SK-N-SH (cell line): ENCODE measurements at regions not wholly inside any gene's neighbourhood (a gene's known extent, or its start where the extent isn't known, plus 50 kb on each side); places are given as distances from the start of the nearest gene placed in this dataset.

ENCODE experiments used
- CTCF ChIA-PET: fragments of 300-600, 350-600 bp; formaldehyde crosslinking; extraction: SDS; loops from one replicate; lab custom pipeline; 2021; lab: Yijun Ruan, JAX
- POLR2A ChIA-PET: fragments of 350-600 bp; sonication (Branson Sonifier 250); formaldehyde crosslinking; extraction: SDS; loops from one replicate; lab custom pipeline; 2020; ENCODE audit warnings: antibody characterized with exemption, inconsistent platforms; lab: Yijun Ruan, JAX
- DNase-seq: peaks from one replicate; pipeline ENCODE4 v3.0.0; 2012
- H2AFZ ChIP-seq: fragments of 200-600 bp; sonication (generic); 2 replicates; pipeline ENCODE4 v1.8.1; 2016; ENCODE audit warnings: antibody characterized with exemption, mild to moderate bottlenecking, low read depth
- H3F3A ChIP-seq: fragments of 200-600 bp; sonication (generic); replicated peaks from 2 replicates; pipeline ENCODE3; 2016; ENCODE audit warnings: antibody characterized with exemption, mild to moderate bottlenecking; ENCODE audit not compliant: insufficient read depth
- H3K27ac ChIP-seq, 2 experiments: fragments of 200-500 bp in 1 of 2; fragments of 200-600 bp in 1 of 2; sonication (Bioruptor generic) in 1 of 2; sonication (generic), shearing (Covaris generic) in 1 of 2; 2 replicates each; pipeline versions ENCODE4 v1.5.1 to v1.6.1; 2014 to 2016; ENCODE audit warnings: low read depth in 2 of 2, inconsistent platforms in 1 of 2, low read length in 1 of 2, mild to moderate bottlenecking in 1 of 2, mixed read lengths in 1 of 2
- H3K27me3 ChIP-seq: fragments of 200-600 bp; sonication (generic), shearing (Covaris generic); 2 replicates; pipeline ENCODE4 v1.6.1; 2016; ENCODE audit warnings: mixed run types; ENCODE audit not compliant: insufficient read depth
- H3K36me3 ChIP-seq, 2 experiments: fragments of 200-500 bp in 1 of 2; fragments of 200-600 bp in 1 of 2; sonication (Bioruptor generic) in 1 of 2; sonication (generic) in 1 of 2; replicated peaks in 1 of 2; 2 replicates each; pipeline versions ENCODE3 to v1.5.1; 2014 to 2016; ENCODE audit warnings: low read length in 1 of 2, mild to moderate bottlenecking in 1 of 2; ENCODE audit not compliant: insufficient read depth in 2 of 2, control insufficient read depth in 1 of 2
- H3K4me1 ChIP-seq, 2 experiments: fragments of 200-500 bp in 1 of 2; fragments of 200-600 bp in 1 of 2; sonication (Bioruptor generic) in 1 of 2; sonication (generic), shearing (Covaris generic) in 1 of 2; 2 replicates each; pipeline versions ENCODE4 v1.5.1 to v1.6.1; 2014 to 2016; ENCODE audit warnings: low read depth in 1 of 2, low read length in 1 of 2, mixed run types in 1 of 2; ENCODE audit not compliant: insufficient read depth in 2 of 2, control insufficient read depth in 1 of 2
- H3K4me2 ChIP-seq: fragments of 200-600 bp; sonication (generic), shearing (Covaris generic); 2 replicates; pipeline ENCODE4 v1.6.1; 2017; ENCODE audit warnings: mixed run types
- H3K4me3 ChIP-seq, 2 experiments: fragments of 200-500 bp in 1 of 2; fragments of 200-600 bp in 1 of 2; sonication (Bioruptor generic) in 1 of 2; sonication (generic), shearing (Covaris generic) in 1 of 2; 2 replicates each; pipeline versions ENCODE4 v1.5.1 to v1.8.1; 2014 to 2016; ENCODE audit warnings: low read depth in 2 of 2, inconsistent platforms in 1 of 2, low read length in 1 of 2, mild to moderate bottlenecking in 1 of 2, mixed read lengths in 1 of 2, moderate library complexity in 1 of 2
- H3K79me2 ChIP-seq: fragments of 200-600 bp; sonication (generic); 2 replicates; pipeline ENCODE4 v1.8.1; 2017; ENCODE audit warnings: mild to moderate bottlenecking; ENCODE audit not compliant: insufficient read depth
- H3K9ac ChIP-seq: fragments of 200-600 bp; sonication (generic); 2 replicates; pipeline ENCODE4 v1.6.1; 2017; ENCODE audit warnings: mixed run types
- H3K9me2 ChIP-seq: fragments of 200-600 bp; sonication (generic); 2 replicates; pipeline ENCODE4 v1.6.1; 2017; ENCODE audit warnings: mixed run types
- H3K9me3 ChIP-seq: fragments of 200-600 bp; sonication (generic); 2 replicates; pipeline ENCODE4 v1.6.1; 2017; ENCODE audit warnings: mixed run types, mild to moderate bottlenecking, moderate library complexity
- H4K20me1 ChIP-seq: fragments of 200-600 bp; sonication (generic); 2 replicates; pipeline ENCODE4 v1.6.1; 2017; ENCODE audit warnings: mild to moderate bottlenecking, mixed run types; ENCODE audit not compliant: insufficient read depth
- CHD2 ChIP-seq: fragments of 150-350 bp; IDR thresholded peaks from 2 replicates; pipeline ENCODE4 v1.6.1; 2018; ENCODE audit warnings: low read length; ENCODE audit not compliant: partially characterized antibody
- ELF1 ChIP-seq: IDR thresholded peaks from 2 replicates; pipeline ENCODE4 v1.4.0; 2012
- EP300 ChIP-seq, 2 experiments: IDR thresholded peaks; 2 replicates each; pipeline versions ENCODE4 v1.4.0 to v1.6.1; 2012; ENCODE audit warnings: borderline replicate concordance in 1 of 2, low read depth in 1 of 2, low read length in 1 of 2
- EZH2phosphoT487 ChIP-seq: fragments of 200-600 bp; sonication (generic); IDR thresholded peaks from 2 replicates; pipeline ENCODE4 v1.6.1; 2017; ENCODE audit warnings: low read depth, mixed run types, mild to moderate bottlenecking, antibody characterized with exemption, moderate library complexity, borderline replicate concordance
- FOSL2 ChIP-seq: IDR thresholded peaks from 2 replicates; pipeline ENCODE4 v1.4.0; 2012; ENCODE audit warnings: low read depth, mild to moderate bottlenecking, moderate library complexity, borderline replicate concordance
- FOXM1 ChIP-seq: IDR thresholded peaks from 2 replicates; pipeline ENCODE4 v1.4.0; 2012; ENCODE audit warnings: low read depth, mild to moderate bottlenecking
- GABPA ChIP-seq: IDR thresholded peaks from 2 replicates; pipeline ENCODE4 v1.4.0; 2012; ENCODE audit warnings: low read depth, mild to moderate bottlenecking
- GATA2 ChIP-seq: sonication (generic); formaldehyde crosslinking; IDR thresholded peaks from 2 replicates; pipeline ENCODE4 v1.5.0; 2020; ENCODE audit warnings: mild to moderate bottlenecking, missing genetic modification reagents
- JUND ChIP-seq: IDR thresholded peaks from 2 replicates; pipeline ENCODE4 v1.4.0; 2012
- MEF2A ChIP-seq: IDR thresholded peaks from 2 replicates; pipeline ENCODE4 v1.4.0; 2012; ENCODE audit warnings: low read depth, borderline replicate concordance
- MXI1 ChIP-seq: IDR thresholded peaks from 2 replicates; pipeline ENCODE4 v1.6.1; 2012; ENCODE audit warnings: mild to moderate bottlenecking, low read depth, low read length, improper control_type of control experiment
- NFIC ChIP-seq: IDR thresholded peaks from 2 replicates; pipeline ENCODE4 v1.4.0; 2012; ENCODE audit warnings: borderline replicate concordance
- RCOR1 ChIP-seq: fragments of 150-350 bp; IDR thresholded peaks from 2 replicates; pipeline ENCODE4 v1.6.1; 2017; ENCODE audit warnings: antibody characterized with exemption, low read length
- RFX5 ChIP-seq: IDR thresholded peaks from 2 replicates; pipeline ENCODE4 v1.6.1; 2012; ENCODE audit warnings: mild to moderate bottlenecking, improper control_type of control experiment, low read length
- RXRA ChIP-seq: IDR thresholded peaks from 2 replicates; pipeline ENCODE4 v1.4.0; 2012; ENCODE audit warnings: low read depth, mild to moderate bottlenecking, borderline replicate concordance
- TAF1 ChIP-seq: IDR thresholded peaks from 2 replicates; pipeline ENCODE4 v1.6.1; 2012; ENCODE audit warnings: low read depth, mild to moderate bottlenecking, low read length, moderate library complexity, borderline replicate concordance
- TCF12 ChIP-seq: IDR thresholded peaks from 2 replicates; pipeline ENCODE4 v1.4.0; 2012
- USF1 ChIP-seq: IDR thresholded peaks from 2 replicates; pipeline ENCODE4 v1.4.0; 2012; ENCODE audit warnings: low read depth, borderline replicate concordance
- USF2 ChIP-seq: fragments of 150-350 bp; IDR thresholded peaks from 2 replicates; pipeline ENCODE4 v1.6.1; 2017; ENCODE audit warnings: antibody characterized with exemption, low read length, low read depth, borderline replicate concordance
- WGBS: methylation state at CpG from one replicate; pipeline ENCODE4 v1.1.6; 2017; ENCODE audit warnings: low lambda C conversion rate; 5-methylcytosine and 5-hydroxymethylcytosine counted together
- TF ChIP-seq, protein P1 (sequence below): IDR thresholded peaks from 2 replicates; pipeline ENCODE4 v1.6.1; 2012; ENCODE audit warnings: mild to moderate bottlenecking, low read depth, low read length, moderate library complexity
- TF ChIP-seq, protein P2 (sequence below): fragments of 150-350 bp; IDR thresholded peaks from 2 replicates; pipeline ENCODE4 v1.6.1; 2016; ENCODE audit warnings: mild to moderate bottlenecking, low read depth, low read length

GRCh38 chr17:79500745-79501618 is 109.9 kb downstream of the RBFOX3 start:
- ChIA-PET POLR2A (interaction anchor here (0.7 kb wide), 1 partner anchor 61 kb away, joined by 3 read pairs; no protein-coding TSS in a partner anchor), CTCF (interaction anchor here (0.7 to 1.0 kb wide), 2 partner anchors 65 to 117 kb away, joined by 3 to 4 read pairs; no protein-coding TSS in a partner anchor)
- no peak for TF ChIP-seq FOSL2
- TF ChIP-seq USF1, result no peak
- TF ChIP-seq GATA2 (CRISPR knock-in tag), result no peak
- TF ChIP-seq TAF1, result no peak
- no peak for TF ChIP-seq MEF2A
- no peak for TF ChIP-seq TCF12
- TF ChIP-seq JUND, result no peak
- no peak for TF ChIP-seq EP300 (IDR thresholded peaks at IDR 0.05; ENCODE audit: borderline replicate concordance in 1 of 2, low read depth in 1 of 2, low read length in 1 of 2)
- TF ChIP-seq RCOR1, result no peak
- no peak for TF ChIP-seq USF2
- TF ChIP-seq NFIC, result no peak
- Histone ChIP-seq H3F3A (no peaks in the 10 kb centered on the region), H3K4me3 (no peak overlapping the region), H4K20me1 (no peaks in the 10 kb centered on the region), H3K9me3 (no peaks in the 10 kb centered on the region), H3K27me3 (no peaks in the 10 kb centered on the region), H3K79me2 (no peaks in the 10 kb centered on the region), H3K4me1 (peaks cover 0 to under 1% of the 10 kb centered on the region in 2 experiments; a peak in 1 of 4 replicates), H3K9me2 (no peaks in the 10 kb centered on the region), H2AFZ (no peak overlapping the region), H3K36me3 (no peaks in the 10 kb centered on the region), H3K9ac (no peak overlapping the region), H3K27ac (no peak overlapping the region), H3K4me2 (no peak overlapping the region)
- DNase-seq, result no peak
- 43% methylated on average over 22 of the region's 23 CpGs for WGBS

- WGBS, result 2% methylated on average over 1 of the region's 1 CpG
- Histone ChIP-seq H3K79me2 (no peaks in the 10 kb centered on the region), H4K20me1 (no peaks in the 10 kb centered on the region), H3K27me3 (no peaks in the 10 kb centered on the region), H3K9me3 (no peaks in the 10 kb centered on the region), H3K4me2 (no peak overlapping the region), H3F3A (no peaks in the 10 kb centered on the region), H3K9ac (no peak overlapping the region), H3K4me1 (peaks cover 0 to 6% of the 10 kb centered on the region in 2 experiments; a peak in 1 of 4 replicates), H3K36me3 (no peaks in the 10 kb centered on the region), H3K27ac (no peak overlapping the region), H2AFZ (no peak overlapping the region), H3K4me3 (no peak overlapping the region), H3K9me2 (no peaks in the 10 kb centered on the region)
- POLR2A ChIA-PET, result no interaction called here
- CTCF ChIA-PET, result no interaction called here
- DNase-seq, result no peak
- TF ChIP-seq RXRA, result no peak
- TF ChIP-seq TCF12, result no peak
- TF ChIP-seq, protein P1, sequence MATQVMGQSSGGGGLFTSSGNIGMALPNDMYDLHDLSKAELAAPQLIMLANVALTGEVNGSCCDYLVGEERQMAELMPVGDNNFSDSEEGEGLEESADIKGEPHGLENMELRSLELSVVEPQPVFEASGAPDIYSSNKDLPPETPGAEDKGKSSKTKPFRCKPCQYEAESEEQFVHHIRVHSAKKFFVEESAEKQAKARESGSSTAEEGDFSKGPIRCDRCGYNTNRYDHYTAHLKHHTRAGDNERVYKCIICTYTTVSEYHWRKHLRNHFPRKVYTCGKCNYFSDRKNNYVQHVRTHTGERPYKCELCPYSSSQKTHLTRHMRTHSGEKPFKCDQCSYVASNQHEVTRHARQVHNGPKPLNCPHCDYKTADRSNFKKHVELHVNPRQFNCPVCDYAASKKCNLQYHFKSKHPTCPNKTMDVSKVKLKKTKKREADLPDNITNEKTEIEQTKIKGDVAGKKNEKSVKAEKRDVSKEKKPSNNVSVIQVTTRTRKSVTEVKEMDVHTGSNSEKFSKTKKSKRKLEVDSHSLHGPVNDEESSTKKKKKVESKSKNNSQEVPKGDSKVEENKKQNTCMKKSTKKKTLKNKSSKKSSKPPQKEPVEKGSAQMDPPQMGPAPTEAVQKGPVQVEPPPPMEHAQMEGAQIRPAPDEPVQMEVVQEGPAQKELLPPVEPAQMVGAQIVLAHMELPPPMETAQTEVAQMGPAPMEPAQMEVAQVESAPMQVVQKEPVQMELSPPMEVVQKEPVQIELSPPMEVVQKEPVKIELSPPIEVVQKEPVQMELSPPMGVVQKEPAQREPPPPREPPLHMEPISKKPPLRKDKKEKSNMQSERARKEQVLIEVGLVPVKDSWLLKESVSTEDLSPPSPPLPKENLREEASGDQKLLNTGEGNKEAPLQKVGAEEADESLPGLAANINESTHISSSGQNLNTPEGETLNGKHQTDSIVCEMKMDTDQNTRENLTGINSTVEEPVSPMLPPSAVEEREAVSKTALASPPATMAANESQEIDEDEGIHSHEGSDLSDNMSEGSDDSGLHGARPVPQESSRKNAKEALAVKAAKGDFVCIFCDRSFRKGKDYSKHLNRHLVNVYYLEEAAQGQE, result no peak
- TF ChIP-seq FOXM1, result no peak
- TF ChIP-seq, protein P2, sequence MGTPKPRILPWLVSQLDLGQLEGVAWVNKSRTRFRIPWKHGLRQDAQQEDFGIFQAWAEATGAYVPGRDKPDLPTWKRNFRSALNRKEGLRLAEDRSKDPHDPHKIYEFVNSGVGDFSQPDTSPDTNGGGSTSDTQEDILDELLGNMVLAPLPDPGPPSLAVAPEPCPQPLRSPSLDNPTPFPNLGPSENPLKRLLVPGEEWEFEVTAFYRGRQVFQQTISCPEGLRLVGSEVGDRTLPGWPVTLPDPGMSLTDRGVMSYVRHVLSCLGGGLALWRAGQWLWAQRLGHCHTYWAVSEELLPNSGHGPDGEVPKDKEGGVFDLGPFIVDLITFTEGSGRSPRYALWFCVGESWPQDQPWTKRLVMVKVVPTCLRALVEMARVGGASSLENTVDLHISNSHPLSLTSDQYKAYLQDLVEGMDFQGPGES, result no peak
- no peak for TF ChIP-seq GATA2 (CRISPR knock-in tag)
- no peak for TF ChIP-seq JUND
- no peak for TF ChIP-seq ELF1
- TF ChIP-seq GABPA, result no peak
- no peak for TF ChIP-seq CHD2
- no peak for TF ChIP-seq MXI1
- TF ChIP-seq RFX5, result no peak
- TF ChIP-seq EZH2phosphoT487, result no peak
Observed at GRCh38 chr17:79498854-79499253, 112.0 kb downstream of the RBFOX3 start.
